ENCODE measurements at regions not wholly inside any gene's neighbourhood (a gene's known extent, or its start where the extent isn't known, plus 50 kb on each side); places are given as distances from the start of the nearest gene placed in this dataset.

DNA sequence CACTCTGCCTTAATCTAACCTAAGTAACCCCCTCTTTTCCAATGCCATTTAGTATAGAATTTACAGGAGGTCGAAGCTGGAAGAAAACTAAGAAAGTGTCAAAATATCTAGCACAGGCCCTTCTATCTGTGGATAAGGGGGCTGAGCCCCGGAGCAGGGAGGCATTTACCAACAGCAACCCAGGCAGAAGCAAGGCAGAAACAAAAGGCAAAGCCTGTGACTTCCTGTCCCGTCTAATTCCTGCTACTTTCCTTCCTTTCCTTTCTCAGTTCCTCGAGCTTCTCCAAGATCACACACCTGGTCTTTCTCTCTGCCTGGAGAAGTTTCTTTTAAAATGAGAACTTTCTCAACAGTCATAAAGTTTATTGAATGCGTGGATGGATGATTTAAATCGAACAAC lies 146.0 kb downstream of the FOXA2 start:
- no peaks in the 10 kb centered on the region for H3K36me3 ChIP-seq
- H3K4me1 ChIP-seq = no peaks in the 10 kb centered on the region
- TF ChIP-seq, protein P1, sequence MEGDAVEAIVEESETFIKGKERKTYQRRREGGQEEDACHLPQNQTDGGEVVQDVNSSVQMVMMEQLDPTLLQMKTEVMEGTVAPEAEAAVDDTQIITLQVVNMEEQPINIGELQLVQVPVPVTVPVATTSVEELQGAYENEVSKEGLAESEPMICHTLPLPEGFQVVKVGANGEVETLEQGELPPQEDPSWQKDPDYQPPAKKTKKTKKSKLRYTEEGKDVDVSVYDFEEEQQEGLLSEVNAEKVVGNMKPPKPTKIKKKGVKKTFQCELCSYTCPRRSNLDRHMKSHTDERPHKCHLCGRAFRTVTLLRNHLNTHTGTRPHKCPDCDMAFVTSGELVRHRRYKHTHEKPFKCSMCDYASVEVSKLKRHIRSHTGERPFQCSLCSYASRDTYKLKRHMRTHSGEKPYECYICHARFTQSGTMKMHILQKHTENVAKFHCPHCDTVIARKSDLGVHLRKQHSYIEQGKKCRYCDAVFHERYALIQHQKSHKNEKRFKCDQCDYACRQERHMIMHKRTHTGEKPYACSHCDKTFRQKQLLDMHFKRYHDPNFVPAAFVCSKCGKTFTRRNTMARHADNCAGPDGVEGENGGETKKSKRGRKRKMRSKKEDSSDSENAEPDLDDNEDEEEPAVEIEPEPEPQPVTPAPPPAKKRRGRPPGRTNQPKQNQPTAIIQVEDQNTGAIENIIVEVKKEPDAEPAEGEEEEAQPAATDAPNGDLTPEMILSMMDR (IDR thresholded peaks at IDR 0.05; ENCODE audit: borderline replicate concordance) = no peak
- no peak overlapping the region for H3K4me3 ChIP-seq
- no peak for DNase-seq
- H3K27ac ChIP-seq (replicated peaks) = no peak overlapping the region
- H3K27me3 ChIP-seq (ENCODE audit: low read depth) = peaks cover 55% of the 10 kb centered on the region
- intact Hi-C loops (cut with micrococcal nuclease) = no loop called here
- H3K9me3 ChIP-seq (replicated peaks) = peaks cover 13% of the 10 kb centered on the region

DNA sequence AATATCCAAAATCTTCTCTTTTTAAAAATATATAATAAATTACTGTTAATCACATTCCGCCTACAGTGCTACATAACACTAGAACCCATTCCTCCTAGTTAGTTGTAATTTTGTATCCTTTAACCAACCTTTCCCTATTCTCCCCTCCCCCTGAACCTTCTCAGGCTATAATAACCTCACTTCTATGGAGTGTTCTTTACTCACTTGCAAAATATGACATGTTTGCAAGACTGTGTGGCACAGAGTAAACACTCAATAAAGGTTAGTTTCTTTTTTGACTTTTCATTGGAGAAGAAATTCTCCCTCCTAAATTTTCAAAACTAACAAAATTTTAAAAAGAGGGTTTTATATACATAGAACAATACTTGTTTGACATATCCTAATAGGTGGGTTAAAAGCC lies 147.0 kb downstream of the FOXA2 start:
- H3K9me3 ChIP-seq (replicated peaks) = peaks cover 13% of the 10 kb centered on the region
- intact Hi-C loops (cut with micrococcal nuclease) = no loop called here
- DNase-seq = no peak
- TF ChIP-seq, protein P1 (IDR thresholded peaks at IDR 0.05; ENCODE audit: borderline replicate concordance) = no peak
- H3K4me3 ChIP-seq = no peak overlapping the region
- H3K27me3 ChIP-seq (ENCODE audit: low read depth) = peaks cover 61% of the 10 kb centered on the region
- no peak overlapping the region for H3K27ac ChIP-seq (replicated peaks)
- H3K36me3 ChIP-seq = no peaks in the 10 kb centered on the region
- H3K4me1 ChIP-seq = no peaks in the 10 kb centered on the region

DNA sequence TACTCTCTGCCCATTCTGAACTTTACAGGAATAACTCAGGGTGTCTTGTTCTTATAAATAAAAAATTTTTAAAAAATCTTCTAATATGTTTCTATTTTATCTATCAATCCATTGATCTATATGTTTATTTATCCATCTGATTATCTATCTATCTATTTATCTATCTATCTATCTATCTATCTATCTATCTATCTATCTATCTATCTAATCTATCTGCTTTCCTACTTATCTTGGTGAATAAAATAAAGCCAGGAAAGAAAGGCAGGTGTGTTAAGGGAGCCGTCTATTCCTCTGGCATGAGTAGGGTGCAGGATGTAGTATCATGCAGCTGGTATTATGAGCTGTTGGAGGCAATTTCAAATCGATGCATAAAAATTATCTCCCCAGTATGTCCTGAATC lies 153.0 kb downstream of the FOXA2 start:
- DNase-seq = no peak
- H3K4me1 ChIP-seq = no peaks in the 10 kb centered on the region
- no peak overlapping the region for H3K27ac ChIP-seq (replicated peaks)
- no peak overlapping the region for H3K4me3 ChIP-seq
- TF ChIP-seq, protein P1 (IDR thresholded peaks at IDR 0.05; ENCODE audit: borderline replicate concordance) = no peak
- peaks cover 23% of the 10 kb centered on the region for H3K9me3 ChIP-seq (replicated peaks)
- intact Hi-C loops (cut with micrococcal nuclease) = no loop called here
- H3K36me3 ChIP-seq = no peaks in the 10 kb centered on the region
- peaks cover 55% of the 10 kb centered on the region for H3K27me3 ChIP-seq (ENCODE audit: low read depth)

DNA sequence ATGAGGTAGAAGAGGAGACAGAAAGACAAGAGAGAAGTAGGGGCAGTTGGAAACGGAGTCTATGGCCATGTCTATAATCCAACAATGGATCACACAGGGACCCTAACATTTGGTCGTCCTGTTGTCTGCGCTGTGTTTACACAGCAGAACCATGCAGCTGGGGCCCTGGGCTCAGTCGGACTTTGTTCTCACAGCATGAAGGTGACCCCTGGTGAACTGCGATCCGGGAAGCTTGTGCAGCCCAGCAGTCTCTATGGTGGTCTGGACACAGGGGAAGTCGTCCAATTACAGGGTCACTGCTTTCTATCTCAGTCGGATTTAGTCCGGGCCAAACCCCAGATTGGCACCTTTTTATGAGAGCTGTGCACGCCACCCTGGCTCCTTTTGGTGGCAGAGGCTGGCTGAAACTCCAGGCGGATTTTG lies 153.6 kb downstream of the FOXA2 start:
- Histone ChIP-seq H3K36me3 (no peaks in the 10 kb centered on the region), H3K4me3 (no peak overlapping the region), H3K27me3 (ENCODE audit: low read depth) (peaks cover 55% of the 10 kb centered on the region), H3K9me3 (replicated peaks) (peaks cover 27% of the 10 kb centered on the region), H3K4me1 (no peaks in the 10 kb centered on the region), H3K27ac (replicated peaks) (no peak overlapping the region)
- no peak for DNase-seq
- intact Hi-C loops (cut with micrococcal nuclease) = no loop called here
- TF ChIP-seq, protein P1 (IDR thresholded peaks at IDR 0.05; ENCODE audit: borderline replicate concordance) = no peak

DNA sequence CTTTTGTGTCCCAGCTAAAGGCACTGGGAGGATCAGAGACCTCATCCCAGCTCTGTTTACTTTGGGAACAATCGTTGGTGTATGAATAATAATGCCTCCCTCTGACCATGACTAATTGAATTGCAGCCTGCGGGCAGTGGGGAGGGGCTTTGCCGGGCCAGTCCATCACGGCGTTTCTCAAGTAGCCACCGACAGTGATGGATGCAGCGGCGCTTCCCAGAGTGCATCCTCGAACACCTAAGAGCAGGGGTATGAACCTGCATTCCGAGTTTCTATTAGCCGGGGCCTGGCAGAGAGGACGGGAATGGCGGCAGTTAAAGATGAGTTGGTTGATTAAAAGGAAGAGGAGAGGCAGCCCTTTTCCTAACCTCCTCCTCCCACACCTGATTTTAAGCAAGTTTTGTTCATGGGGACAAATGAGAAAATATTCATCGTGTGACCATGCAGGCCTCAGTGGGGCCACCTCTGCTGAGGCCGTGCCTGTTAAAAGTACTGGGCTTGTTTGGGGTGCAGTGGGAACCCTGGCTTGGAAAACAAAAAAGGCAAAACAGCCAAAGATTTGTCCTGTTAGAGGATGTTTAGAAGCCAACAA lies 154.1 kb downstream of the FOXA2 start:
- intact Hi-C loops (cut with micrococcal nuclease) = no loop called here
- peaks cover 27% of the 10 kb centered on the region for H3K9me3 ChIP-seq (replicated peaks)
- no peak overlapping the region for H3K4me3 ChIP-seq
- TF ChIP-seq, protein P1 (IDR thresholded peaks at IDR 0.05; ENCODE audit: borderline replicate concordance) = no peak
- DNase-seq = no peak
- H3K27ac ChIP-seq (replicated peaks) = no peak overlapping the region
- H3K36me3 ChIP-seq = no peaks in the 10 kb centered on the region
- no peaks in the 10 kb centered on the region for H3K4me1 ChIP-seq
- peaks cover 51% of the 10 kb centered on the region for H3K27me3 ChIP-seq (ENCODE audit: low read depth)
